ENCODE measurements at regions not wholly inside any gene's neighbourhood (a gene's known extent, or its start where the extent isn't known, plus 50 kb on each side); places are given as distances from the start of the nearest gene placed in this dataset.

DNA sequence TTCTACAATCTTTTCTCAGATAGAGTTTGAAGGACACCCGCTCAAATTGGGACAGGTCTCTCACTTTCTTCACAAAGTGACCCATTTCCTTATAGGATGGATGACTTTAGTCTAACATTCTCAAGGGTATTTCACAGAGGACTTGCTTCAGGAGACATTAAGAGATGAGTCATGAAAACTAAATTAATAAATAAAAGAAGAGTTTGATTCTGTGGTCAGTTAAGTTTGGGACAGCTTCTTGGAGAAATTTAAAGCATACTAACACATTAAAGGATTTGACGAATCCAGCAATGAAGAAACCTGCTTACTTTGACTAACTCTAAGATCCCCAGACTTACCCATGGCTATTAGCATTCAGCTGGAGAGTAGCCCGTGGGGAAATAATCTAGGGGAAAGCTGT, 95.6 kb upstream of the RAB3GAP2 start:
- no peak overlapping the region for H3K4me3 ChIP-seq (ENCODE audit: low read depth in 2 of 2, low read length in 1 of 2)
- ChIA-PET CTCF (interaction anchor here (1.2 kb wide), 1 partner anchor 72 kb away, joined by 3 read pairs; no protein-coding TSS in a partner anchor), POLR2A (no interaction called here)
- no peaks in the 10 kb centered on the region for H3K79me2 ChIP-seq (ENCODE audit: insufficient read depth)
- H3K9ac ChIP-seq, result no peak overlapping the region
- no peaks in the 10 kb centered on the region for H3K9me2 ChIP-seq
- peaks cover 15% of the 10 kb centered on the region for H3F3A ChIP-seq (replicated peaks; ENCODE audit: insufficient read depth)
- no peaks in the 10 kb centered on the region for H3K27me3 ChIP-seq (ENCODE audit: insufficient read depth)
- H3K4me1 ChIP-seq (ENCODE audit: control insufficient read depth in 1 of 2, insufficient read depth in 2 of 2, low read depth in 1 of 2, low read length in 1 of 2), result peaks cover 24 to 45% of the 10 kb centered on the region in 2 experiments
- no peak overlapping the region for H3K4me2 ChIP-seq
- no peaks in the 10 kb centered on the region for H4K20me1 ChIP-seq (ENCODE audit: insufficient read depth)
- H3K27ac ChIP-seq (ENCODE audit: low read depth in 2 of 2, low read length in 1 of 2), result peak overlapping the region in 1 of 2 experiments; percentile 24; a peak in 1 of 4 replicates
- WGBS (ENCODE audit: low lambda C conversion rate), result 67% methylated on average over 3 of the region's 3 CpGs
- no peak overlapping the region for H2AFZ ChIP-seq (ENCODE audit: low read depth)
- H3K36me3 ChIP-seq (replicated peaks in 1 of 2; ENCODE audit: control insufficient read depth in 1 of 2, insufficient read depth in 2 of 2, low read length in 1 of 2), result no peaks in the 10 kb centered on the region
- TF ChIP-seq ELF1 (IDR thresholded peaks at IDR 0.05) (no peak), RFX5 (IDR thresholded peaks at IDR 0.05; ENCODE audit: low read length) (no peak), TCF12 (IDR thresholded peaks at IDR 0.05) (no peak), TEAD4 (IDR thresholded peaks at IDR 0.05; ENCODE audit: borderline replicate concordance, insufficient read depth) (no peak), GATA2 (CRISPR knock-in tag; IDR thresholded peaks at IDR 0.05) (no peak), FOSL2 (IDR thresholded peaks at IDR 0.05; ENCODE audit: borderline replicate concordance, low read depth) (0 out of 2 replicates have a peak, but pooled peaks have one; percentile 9)
- TF ChIP-seq, protein P1, sequence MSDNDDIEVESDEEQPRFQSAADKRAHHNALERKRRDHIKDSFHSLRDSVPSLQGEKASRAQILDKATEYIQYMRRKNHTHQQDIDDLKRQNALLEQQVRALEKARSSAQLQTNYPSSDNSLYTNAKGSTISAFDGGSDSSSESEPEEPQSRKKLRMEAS (IDR thresholded peaks at IDR 0.05; ENCODE audit: low read depth), result no peak
- TF ChIP-seq, protein P2, sequence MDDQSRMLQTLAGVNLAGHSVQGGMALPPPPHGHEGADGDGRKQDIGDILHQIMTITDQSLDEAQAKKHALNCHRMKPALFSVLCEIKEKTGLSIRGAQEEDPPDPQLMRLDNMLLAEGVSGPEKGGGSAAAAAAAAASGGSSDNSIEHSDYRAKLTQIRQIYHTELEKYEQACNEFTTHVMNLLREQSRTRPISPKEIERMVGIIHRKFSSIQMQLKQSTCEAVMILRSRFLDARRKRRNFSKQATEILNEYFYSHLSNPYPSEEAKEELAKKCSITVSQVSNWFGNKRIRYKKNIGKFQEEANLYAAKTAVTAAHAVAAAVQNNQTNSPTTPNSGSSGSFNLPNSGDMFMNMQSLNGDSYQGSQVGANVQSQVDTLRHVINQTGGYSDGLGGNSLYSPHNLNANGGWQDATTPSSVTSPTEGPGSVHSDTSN (IDR thresholded peaks at IDR 0.05), result no peak
- no peak for DNase-seq
- no peaks in the 10 kb centered on the region for H3K9me3 ChIP-seq

DNA sequence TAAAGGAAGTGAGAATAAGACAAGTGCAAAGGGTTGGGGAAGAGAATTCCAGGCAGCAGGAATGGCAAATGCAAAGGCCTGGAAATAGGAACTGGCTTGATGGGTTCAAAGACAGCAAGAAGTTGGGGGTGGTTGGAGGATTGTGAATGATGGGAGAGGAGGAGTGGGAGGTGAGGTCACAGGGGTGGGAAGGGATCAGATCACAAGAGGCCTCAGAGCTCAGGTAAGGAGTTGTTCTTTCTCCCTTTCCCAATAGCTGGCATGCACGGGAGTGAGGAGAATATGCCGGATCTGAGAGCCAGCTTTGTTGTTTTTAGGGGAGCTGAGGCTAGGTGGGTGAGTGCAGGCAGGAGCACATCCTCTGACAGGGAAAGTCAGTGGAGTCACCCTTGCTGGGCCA, 94.0 kb upstream of the RAB3GAP2 start:
- H3K4me1 ChIP-seq (ENCODE audit: control insufficient read depth in 1 of 2, insufficient read depth in 2 of 2, low read depth in 1 of 2, low read length in 1 of 2), result peaks cover 24 to 46% of the 10 kb centered on the region in 2 experiments
- H3K27ac ChIP-seq (ENCODE audit: low read depth in 2 of 2, low read length in 1 of 2), result no peak overlapping the region
- H4K20me1 ChIP-seq (ENCODE audit: insufficient read depth), result no peaks in the 10 kb centered on the region
- H3K79me2 ChIP-seq (ENCODE audit: insufficient read depth), result no peaks in the 10 kb centered on the region
- ChIA-PET CTCF (interaction anchor here (1.1 kb wide), 1 partner anchor 143 kb away, joined by 3 read pairs; no protein-coding TSS in a partner anchor), POLR2A (interaction anchor here (1.0 kb wide), 1 partner anchor 10 kb away, joined by 3 read pairs; no protein-coding TSS in a partner anchor)
- no peak overlapping the region for H3K9ac ChIP-seq
- H3K4me2 ChIP-seq, result no peak overlapping the region
- no peak overlapping the region for H2AFZ ChIP-seq (ENCODE audit: low read depth)
- H3K27me3 ChIP-seq (ENCODE audit: insufficient read depth), result no peaks in the 10 kb centered on the region
- 73% methylated on average over 2 of the region's 2 CpGs for WGBS (ENCODE audit: low lambda C conversion rate)
- no peaks in the 10 kb centered on the region for H3K36me3 ChIP-seq (replicated peaks in 1 of 2; ENCODE audit: control insufficient read depth in 1 of 2, insufficient read depth in 2 of 2, low read length in 1 of 2)
- no peaks in the 10 kb centered on the region for H3K9me2 ChIP-seq
- H3K4me3 ChIP-seq (ENCODE audit: low read depth in 2 of 2, low read length in 1 of 2), result no peak overlapping the region
- TF ChIP-seq FOXM1 (IDR thresholded peaks at IDR 0.05; ENCODE audit: low read depth) (no peak), EZH2phosphoT487 (IDR thresholded peaks at IDR 0.05; ENCODE audit: borderline replicate concordance, low read depth) (no peak), TAF1 (IDR thresholded peaks at IDR 0.05; ENCODE audit: borderline replicate concordance, low read depth, low read length) (no peak), RXRA (IDR thresholded peaks at IDR 0.05; ENCODE audit: borderline replicate concordance, low read depth) (no peak), MEF2A (IDR thresholded peaks at IDR 0.05; ENCODE audit: borderline replicate concordance, low read depth) (no peak), EP300 (IDR thresholded peaks at IDR 0.05; ENCODE audit: borderline replicate concordance in 1 of 2, low read depth in 1 of 2, low read length in 1 of 2) (no peak), GATA2 (CRISPR knock-in tag; IDR thresholded peaks at IDR 0.05) (no peak), ELF1 (IDR thresholded peaks at IDR 0.05) (no peak), FOXJ3 (CRISPR knock-in tag; IDR thresholded peaks at IDR 0.05) (no peak), YY1 (IDR thresholded peaks at IDR 0.05; ENCODE audit: low read depth) (no peak), CHD2 (IDR thresholded peaks at IDR 0.05; ENCODE audit: low read length, partially characterized antibody) (no peak)
- TF ChIP-seq, protein P3, sequence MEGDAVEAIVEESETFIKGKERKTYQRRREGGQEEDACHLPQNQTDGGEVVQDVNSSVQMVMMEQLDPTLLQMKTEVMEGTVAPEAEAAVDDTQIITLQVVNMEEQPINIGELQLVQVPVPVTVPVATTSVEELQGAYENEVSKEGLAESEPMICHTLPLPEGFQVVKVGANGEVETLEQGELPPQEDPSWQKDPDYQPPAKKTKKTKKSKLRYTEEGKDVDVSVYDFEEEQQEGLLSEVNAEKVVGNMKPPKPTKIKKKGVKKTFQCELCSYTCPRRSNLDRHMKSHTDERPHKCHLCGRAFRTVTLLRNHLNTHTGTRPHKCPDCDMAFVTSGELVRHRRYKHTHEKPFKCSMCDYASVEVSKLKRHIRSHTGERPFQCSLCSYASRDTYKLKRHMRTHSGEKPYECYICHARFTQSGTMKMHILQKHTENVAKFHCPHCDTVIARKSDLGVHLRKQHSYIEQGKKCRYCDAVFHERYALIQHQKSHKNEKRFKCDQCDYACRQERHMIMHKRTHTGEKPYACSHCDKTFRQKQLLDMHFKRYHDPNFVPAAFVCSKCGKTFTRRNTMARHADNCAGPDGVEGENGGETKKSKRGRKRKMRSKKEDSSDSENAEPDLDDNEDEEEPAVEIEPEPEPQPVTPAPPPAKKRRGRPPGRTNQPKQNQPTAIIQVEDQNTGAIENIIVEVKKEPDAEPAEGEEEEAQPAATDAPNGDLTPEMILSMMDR (IDR thresholded peaks at IDR 0.05), result no peak
- TF ChIP-seq, protein P1 (IDR thresholded peaks at IDR 0.05; ENCODE audit: low read depth), result no peak
- TF ChIP-seq, protein P4, sequence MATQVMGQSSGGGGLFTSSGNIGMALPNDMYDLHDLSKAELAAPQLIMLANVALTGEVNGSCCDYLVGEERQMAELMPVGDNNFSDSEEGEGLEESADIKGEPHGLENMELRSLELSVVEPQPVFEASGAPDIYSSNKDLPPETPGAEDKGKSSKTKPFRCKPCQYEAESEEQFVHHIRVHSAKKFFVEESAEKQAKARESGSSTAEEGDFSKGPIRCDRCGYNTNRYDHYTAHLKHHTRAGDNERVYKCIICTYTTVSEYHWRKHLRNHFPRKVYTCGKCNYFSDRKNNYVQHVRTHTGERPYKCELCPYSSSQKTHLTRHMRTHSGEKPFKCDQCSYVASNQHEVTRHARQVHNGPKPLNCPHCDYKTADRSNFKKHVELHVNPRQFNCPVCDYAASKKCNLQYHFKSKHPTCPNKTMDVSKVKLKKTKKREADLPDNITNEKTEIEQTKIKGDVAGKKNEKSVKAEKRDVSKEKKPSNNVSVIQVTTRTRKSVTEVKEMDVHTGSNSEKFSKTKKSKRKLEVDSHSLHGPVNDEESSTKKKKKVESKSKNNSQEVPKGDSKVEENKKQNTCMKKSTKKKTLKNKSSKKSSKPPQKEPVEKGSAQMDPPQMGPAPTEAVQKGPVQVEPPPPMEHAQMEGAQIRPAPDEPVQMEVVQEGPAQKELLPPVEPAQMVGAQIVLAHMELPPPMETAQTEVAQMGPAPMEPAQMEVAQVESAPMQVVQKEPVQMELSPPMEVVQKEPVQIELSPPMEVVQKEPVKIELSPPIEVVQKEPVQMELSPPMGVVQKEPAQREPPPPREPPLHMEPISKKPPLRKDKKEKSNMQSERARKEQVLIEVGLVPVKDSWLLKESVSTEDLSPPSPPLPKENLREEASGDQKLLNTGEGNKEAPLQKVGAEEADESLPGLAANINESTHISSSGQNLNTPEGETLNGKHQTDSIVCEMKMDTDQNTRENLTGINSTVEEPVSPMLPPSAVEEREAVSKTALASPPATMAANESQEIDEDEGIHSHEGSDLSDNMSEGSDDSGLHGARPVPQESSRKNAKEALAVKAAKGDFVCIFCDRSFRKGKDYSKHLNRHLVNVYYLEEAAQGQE (IDR thresholded peaks at IDR 0.05; ENCODE audit: low read depth, low read length), result no peak
- peaks cover 15% of the 10 kb centered on the region for H3F3A ChIP-seq (replicated peaks; ENCODE audit: insufficient read depth)
- DNase-seq, result no peak
- no peaks in the 10 kb centered on the region for H3K9me3 ChIP-seq
